GM23338 (cell line): ENCODE measurements at regions not wholly inside any gene's neighbourhood (a gene's known extent, or its start where the extent isn't known, plus 50 kb on each side); places are given as distances from the start of the nearest gene placed in this dataset.

Source experiments
- CREB1 ChIP-seq: fragments of 250-450 bp; sonication (Bioruptor Pico); IDR thresholded peaks from 2 replicates; pipeline ENCODE4 v1.5.0; 2020; ENCODE audit warnings: low read depth, mild to moderate bottlenecking, moderate library complexity
- EZH2 ChIP-seq: fragments of 200-600 bp; sonication (generic); IDR thresholded peaks from one replicate; pipeline ENCODE4 v1.8.0; 2017; ENCODE audit warnings: antibody characterized with exemption, mild to moderate bottlenecking, low read depth; ENCODE audit not compliant: unreplicated experiment
- EZH2phosphoT487 ChIP-seq: fragments of 200-600 bp; sonication (generic); IDR thresholded peaks from one replicate; pipeline ENCODE4 v1.8.1; 2018; ENCODE audit warnings: antibody characterized with exemption; ENCODE audit not compliant: unreplicated experiment
- JUNB ChIP-seq: IDR thresholded peaks from one replicate; pipeline ENCODE4 v1.6.1; 2016; ENCODE audit warnings: antibody characterized with exemption; ENCODE audit not compliant: unreplicated experiment
- NANOG ChIP-seq: IDR thresholded peaks from 2 replicates; pipeline ENCODE4 v1.6.1; 2016; ENCODE audit warnings: antibody characterized with exemption, borderline replicate concordance
- POLR2AphosphoS5 ChIP-seq: IDR thresholded peaks from 2 replicates; pipeline ENCODE4 v1.6.1; 2016; ENCODE audit warnings: antibody characterized with exemption, low read depth
- ZNF114 ChIP-seq: fragments of 250-450 bp; sonication (Bioruptor Pico); IDR thresholded peaks from 2 replicates; pipeline ENCODE4 v1.5.0; 2020; ENCODE audit warnings: mild to moderate bottlenecking, moderate library complexity
- TF ChIP-seq, protein P1 (sequence below), 2 experiments: fragments of 200-600 bp in 1 of 2; sonication (generic) in 1 of 2; conservative IDR thresholded peaks; 2 replicates each; pipeline versions ENCODE4 v1.5.1 to v1.6.1; 2016 to 2017; ENCODE audit warnings: antibody characterized with exemption in 2 of 2, low read depth in 2 of 2, mild to moderate bottlenecking in 2 of 2, moderate library complexity in 1 of 2
- TF ChIP-seq, protein P2 (sequence below): IDR thresholded peaks from 2 replicates; pipeline ENCODE4 v1.6.1; 2016; ENCODE audit warnings: antibody characterized with exemption
- TF ChIP-seq, protein P3 (sequence below): IDR thresholded peaks from one replicate; pipeline ENCODE4 v1.6.1; 2018; ENCODE audit warnings: antibody characterized with exemption; ENCODE audit not compliant: unreplicated experiment

DNA sequence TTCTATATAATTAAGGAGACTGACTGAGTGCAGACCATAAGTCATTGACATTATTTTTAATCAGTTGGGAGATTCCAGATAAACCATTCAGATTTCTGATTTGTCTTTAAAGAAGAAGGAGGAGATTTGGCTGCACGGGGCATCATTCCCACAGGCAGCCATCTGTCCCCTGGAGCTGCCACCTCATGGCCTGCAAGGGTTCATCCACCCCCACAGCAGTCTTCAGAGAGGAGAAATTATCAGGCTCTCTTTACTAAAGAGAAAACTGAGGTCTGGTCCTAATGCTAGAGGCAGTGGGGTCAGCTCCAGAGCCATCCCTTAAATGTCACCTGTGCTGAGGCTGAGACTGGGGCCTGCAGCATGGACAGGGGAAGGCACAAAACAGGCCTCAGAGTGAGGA, 501.3 kb upstream of the SULF2 start:
- TF ChIP-seq, protein P1, sequence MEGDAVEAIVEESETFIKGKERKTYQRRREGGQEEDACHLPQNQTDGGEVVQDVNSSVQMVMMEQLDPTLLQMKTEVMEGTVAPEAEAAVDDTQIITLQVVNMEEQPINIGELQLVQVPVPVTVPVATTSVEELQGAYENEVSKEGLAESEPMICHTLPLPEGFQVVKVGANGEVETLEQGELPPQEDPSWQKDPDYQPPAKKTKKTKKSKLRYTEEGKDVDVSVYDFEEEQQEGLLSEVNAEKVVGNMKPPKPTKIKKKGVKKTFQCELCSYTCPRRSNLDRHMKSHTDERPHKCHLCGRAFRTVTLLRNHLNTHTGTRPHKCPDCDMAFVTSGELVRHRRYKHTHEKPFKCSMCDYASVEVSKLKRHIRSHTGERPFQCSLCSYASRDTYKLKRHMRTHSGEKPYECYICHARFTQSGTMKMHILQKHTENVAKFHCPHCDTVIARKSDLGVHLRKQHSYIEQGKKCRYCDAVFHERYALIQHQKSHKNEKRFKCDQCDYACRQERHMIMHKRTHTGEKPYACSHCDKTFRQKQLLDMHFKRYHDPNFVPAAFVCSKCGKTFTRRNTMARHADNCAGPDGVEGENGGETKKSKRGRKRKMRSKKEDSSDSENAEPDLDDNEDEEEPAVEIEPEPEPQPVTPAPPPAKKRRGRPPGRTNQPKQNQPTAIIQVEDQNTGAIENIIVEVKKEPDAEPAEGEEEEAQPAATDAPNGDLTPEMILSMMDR (conservative IDR thresholded peaks at IDR 0.05; ENCODE audit: low read depth in 2 of 2), result no peak
- TF ChIP-seq EZH2 (no peak), POLR2AphosphoS5 (no peak), CREB1 (no peak), JUNB (no peak), NANOG (no peak), EZH2phosphoT487 (no peak), ZNF114 (no peak)
- TF ChIP-seq, protein P2, sequence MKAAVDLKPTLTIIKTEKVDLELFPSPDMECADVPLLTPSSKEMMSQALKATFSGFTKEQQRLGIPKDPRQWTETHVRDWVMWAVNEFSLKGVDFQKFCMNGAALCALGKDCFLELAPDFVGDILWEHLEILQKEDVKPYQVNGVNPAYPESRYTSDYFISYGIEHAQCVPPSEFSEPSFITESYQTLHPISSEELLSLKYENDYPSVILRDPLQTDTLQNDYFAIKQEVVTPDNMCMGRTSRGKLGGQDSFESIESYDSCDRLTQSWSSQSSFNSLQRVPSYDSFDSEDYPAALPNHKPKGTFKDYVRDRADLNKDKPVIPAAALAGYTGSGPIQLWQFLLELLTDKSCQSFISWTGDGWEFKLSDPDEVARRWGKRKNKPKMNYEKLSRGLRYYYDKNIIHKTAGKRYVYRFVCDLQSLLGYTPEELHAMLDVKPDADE, result no peak
- TF ChIP-seq, protein P3, sequence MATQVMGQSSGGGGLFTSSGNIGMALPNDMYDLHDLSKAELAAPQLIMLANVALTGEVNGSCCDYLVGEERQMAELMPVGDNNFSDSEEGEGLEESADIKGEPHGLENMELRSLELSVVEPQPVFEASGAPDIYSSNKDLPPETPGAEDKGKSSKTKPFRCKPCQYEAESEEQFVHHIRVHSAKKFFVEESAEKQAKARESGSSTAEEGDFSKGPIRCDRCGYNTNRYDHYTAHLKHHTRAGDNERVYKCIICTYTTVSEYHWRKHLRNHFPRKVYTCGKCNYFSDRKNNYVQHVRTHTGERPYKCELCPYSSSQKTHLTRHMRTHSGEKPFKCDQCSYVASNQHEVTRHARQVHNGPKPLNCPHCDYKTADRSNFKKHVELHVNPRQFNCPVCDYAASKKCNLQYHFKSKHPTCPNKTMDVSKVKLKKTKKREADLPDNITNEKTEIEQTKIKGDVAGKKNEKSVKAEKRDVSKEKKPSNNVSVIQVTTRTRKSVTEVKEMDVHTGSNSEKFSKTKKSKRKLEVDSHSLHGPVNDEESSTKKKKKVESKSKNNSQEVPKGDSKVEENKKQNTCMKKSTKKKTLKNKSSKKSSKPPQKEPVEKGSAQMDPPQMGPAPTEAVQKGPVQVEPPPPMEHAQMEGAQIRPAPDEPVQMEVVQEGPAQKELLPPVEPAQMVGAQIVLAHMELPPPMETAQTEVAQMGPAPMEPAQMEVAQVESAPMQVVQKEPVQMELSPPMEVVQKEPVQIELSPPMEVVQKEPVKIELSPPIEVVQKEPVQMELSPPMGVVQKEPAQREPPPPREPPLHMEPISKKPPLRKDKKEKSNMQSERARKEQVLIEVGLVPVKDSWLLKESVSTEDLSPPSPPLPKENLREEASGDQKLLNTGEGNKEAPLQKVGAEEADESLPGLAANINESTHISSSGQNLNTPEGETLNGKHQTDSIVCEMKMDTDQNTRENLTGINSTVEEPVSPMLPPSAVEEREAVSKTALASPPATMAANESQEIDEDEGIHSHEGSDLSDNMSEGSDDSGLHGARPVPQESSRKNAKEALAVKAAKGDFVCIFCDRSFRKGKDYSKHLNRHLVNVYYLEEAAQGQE, result no peak
